Esophagus squamous epithelium (tissue), 5 donors: ENCODE measurements at regions not wholly inside any gene's neighbourhood (a gene's known extent, or its start where the extent isn't known, plus 50 kb on each side); places are given as distances from the start of the nearest gene placed in this dataset.

Experiments
- DNase-seq: peaks from one replicate; lab custom pipeline; 2025; lab: John Stamatoyannopoulos, UW
- H3K27ac ChIP-seq, 4 donors: fragments of 200-600 bp; sonication (generic); one replicate each; pipeline ENCODE4 v1.5.1; 2016 to 2019; ENCODE audit warnings: mild to moderate bottlenecking in 1 of 4
- H3K27me3 ChIP-seq, 4 donors: fragments of 200-600 bp; sonication (generic); 1 replicate in 3 of 4; 2 replicates in 1 of 4; pipeline versions ENCODE4 v1.5.1 to v1.6.0; 2017 to 2021; ENCODE audit warnings: antibody characterized with exemption in 1 of 4
- H3K36me3 ChIP-seq, 3 donors: fragments of 200-600 bp; sonication (generic); one replicate each; pipeline ENCODE4 v1.5.1; 2016 to 2019
- H3K4me1 ChIP-seq, 3 donors: fragments of 200-600 bp; sonication (generic); one replicate each; pipeline ENCODE4 v1.5.1; 2017 to 2019
- H3K4me3 ChIP-seq, 4 donors: fragments of 200-600 bp; sonication (generic); 1 replicate in 3 of 4; 2 replicates in 1 of 4; pipeline ENCODE4 v1.5.1; 2016 to 2019; ENCODE audit warnings: mild to moderate bottlenecking in 2 of 4, moderate library complexity in 1 of 4
- H3K9me3 ChIP-seq, 3 donors: fragments of 200-600 bp; sonication (generic); one replicate each; pipeline ENCODE4 v1.5.1; 2016 to 2019
- CTCF ChIP-seq, 6 experiments: fragments of 450-650 bp in 4 of 6; fragments of 200-600 bp in 2 of 6; sonication (generic) in 2 of 6; IDR thresholded peaks; one replicate each; pipeline ENCODE4 v1.5.1; 2016 to 2019; ENCODE audit warnings: antibody characterized with exemption in 6 of 6, mild to moderate bottlenecking in 4 of 6, moderate library complexity in 4 of 6
- POLR2A ChIP-seq, 4 donors: fragments of 450-650 bp; IDR thresholded peaks; one replicate each; pipeline ENCODE4 v1.6.1; 2017; ENCODE audit warnings: antibody characterized with exemption in 4 of 4, mild to moderate bottlenecking in 4 of 4, moderate library complexity in 3 of 4
- whole genome bisulfite sequencing, 2 donors: methylation state at CpG; one replicate each; pipeline ENCODE4 v1.1.5; 2018; 5-methylcytosine and 5-hydroxymethylcytosine counted together
- intact Hi-C: fragments of 100-400 bp; cut with DNase I; formaldehyde crosslinking; loops from one replicate; pipeline ENCODE4 v1.15.0; 2022
- donor health status: DM: yes; HTN: yes; CAD: no.

GRCh38 chr9:100720922-100721321 lies 143.0 kb downstream of the CAVIN4 start:
- 36 to 40% methylated on average over 1 of the region's 1 CpG for WGBS, 2 donors
- intact Hi-C loops: no loop called here
- no peaks in the 10 kb centered on the region for H3K27me3 ChIP-seq
- H3K4me3 ChIP-seq: no peak overlapping the region
- H3K27ac ChIP-seq: no peak overlapping the region
- no peak for TF ChIP-seq POLR2A (IDR thresholded peaks at IDR 0.05)
- TF ChIP-seq CTCF (IDR thresholded peaks at IDR 0.05): no peak
- no peaks in the 10 kb centered on the region for H3K36me3 ChIP-seq
- H3K4me1 ChIP-seq: no peaks in the 10 kb centered on the region
- no peaks in the 10 kb centered on the region for H3K9me3 ChIP-seq
- DNase-seq: no peak

GRCh38 chr9:100724886-100725285 lies 147.0 kb downstream of the CAVIN4 start:
- no peaks in the 10 kb centered on the region for H3K27me3 ChIP-seq
- H3K4me1 ChIP-seq: no peaks in the 10 kb centered on the region
- H3K27ac ChIP-seq: no peak overlapping the region
- H3K4me3 ChIP-seq: no peak overlapping the region
- no peak for DNase-seq
- no peaks in the 10 kb centered on the region for H3K36me3 ChIP-seq
- no peak for TF ChIP-seq POLR2A (IDR thresholded peaks at IDR 0.05)
- no peak for TF ChIP-seq CTCF (IDR thresholded peaks at IDR 0.05)
- intact Hi-C loops: no loop called here
- 74 to 78% methylated on average over 5 of the region's 5 CpGs for WGBS, 2 donors
- no peaks in the 10 kb centered on the region for H3K9me3 ChIP-seq

- no peaks in the 10 kb centered on the region for H3K9me3 ChIP-seq
- no peak overlapping the region for H3K27ac ChIP-seq
- intact Hi-C loops: no loop called here
- H3K4me1 ChIP-seq: no peaks in the 10 kb centered on the region
- DNase-seq: no peak
- 55 to 57% methylated on average over 3 of the region's 3 CpGs for WGBS, 2 donors
- H3K4me3 ChIP-seq: no peak overlapping the region
- H3K36me3 ChIP-seq: no peaks in the 10 kb centered on the region
- no peak for TF ChIP-seq POLR2A (IDR thresholded peaks at IDR 0.05)
- no peak for TF ChIP-seq CTCF (IDR thresholded peaks at IDR 0.05)
- no peaks in the 10 kb centered on the region for H3K27me3 ChIP-seq
Measured at GRCh38 chr9:100725371-100725770, 147.5 kb downstream of the CAVIN4 start.

GRCh38 chr9:100729336-100729895 lies 151.5 kb downstream of the CAVIN4 start:
- 84 to 93% methylated on average over 2 of the region's 2 CpGs for WGBS, 2 donors
- DNase-seq: no peak
- Histone ChIP-seq H3K27ac (no peak overlapping the region), H3K4me3 (no peak overlapping the region), H3K36me3 (no peaks in the 10 kb centered on the region), H3K27me3 (no peaks in the 10 kb centered on the region), H3K4me1 (no peaks in the 10 kb centered on the region), H3K9me3 (no peaks in the 10 kb centered on the region)
- TF ChIP-seq CTCF (IDR thresholded peaks at IDR 0.05) (no peak), POLR2A (IDR thresholded peaks at IDR 0.05) (no peak)
- intact Hi-C loops: no loop called here

- TF ChIP-seq CTCF (IDR thresholded peaks at IDR 0.05) (no peak), POLR2A (IDR thresholded peaks at IDR 0.05) (no peak)
- Histone ChIP-seq H3K4me3 (no peak overlapping the region), H3K4me1 (no peaks in the 10 kb centered on the region), H3K27me3 (no peaks in the 10 kb centered on the region), H3K9me3 (no peaks in the 10 kb centered on the region), H3K36me3 (no peaks in the 10 kb centered on the region), H3K27ac (no peak overlapping the region)
- DNase-seq: no peak
- intact Hi-C loops: no loop called here
- WGBS, 2 donors: 59 to 62% methylated on average over 2 of the region's 2 CpGs
Measured at GRCh38 chr9:100730086-100730485, 152.2 kb downstream of the CAVIN4 start.
